ENCODE measurements at regions not wholly inside any gene's neighbourhood (a gene's known extent, or its start where the extent isn't known, plus 50 kb on each side); places are given as distances from the start of the nearest gene placed in this dataset.

- ChIA-PET CTCF (no interaction called here), POLR2A (no interaction called here), RAD21 (ENCODE audit: low non-redundant PET in 1 of 2, low total read pairs in 2 of 2, uncharacterized antibody in 2 of 2, unreplicated experiment in 2 of 2) (no interaction called here)
- no peak for DNase-seq (ENCODE audit: low read depth, low spot score)
- Histone ChIP-seq H3K27me3 (ENCODE audit: insufficient read depth, low read length) (no peaks in the 10 kb centered on the region), H3K27ac (ENCODE audit: low read depth, low read length) (no peak overlapping the region), H3K9ac (ENCODE audit: low read length) (no peak overlapping the region), H3K79me2 (ENCODE audit: insufficient read depth, low read length) (no peaks in the 10 kb centered on the region), H3K36me3 (ENCODE audit: control insufficient read depth in 1 of 2, insufficient read depth in 2 of 2, low read length in 2 of 2) (no peaks in the 10 kb centered on the region), H3K4me3 (replicated peaks in 1 of 2; ENCODE audit: low read depth in 1 of 2, low read length in 2 of 2) (no peak overlapping the region), H2AFZ (ENCODE audit: low read depth, low read length, poor library complexity, severe bottlenecking) (no peak overlapping the region), H4K20me1 (ENCODE audit: insufficient read depth) (no peaks in the 10 kb centered on the region), H3K4me2 (ENCODE audit: low read length) (no peak overlapping the region), H3K4me1 (ENCODE audit: control insufficient read depth in 1 of 2, insufficient read depth in 2 of 2, low read length in 2 of 2) (no peaks in the 10 kb centered on the region), H3K9me3 (ENCODE audit: control insufficient read depth in 1 of 2, insufficient read depth in 1 of 2, low read depth in 1 of 2, low read length in 2 of 2) (no peaks in the 10 kb centered on the region), H3K9me2 (ENCODE audit: insufficient read depth) (no peaks in the 10 kb centered on the region)
- no peak for ATAC-seq
- TF ChIP-seq ELF1 (IDR thresholded peaks at IDR 0.05; ENCODE audit: borderline replicate concordance, low read depth) (no peak), CBX3 (IDR thresholded peaks at IDR 0.05; ENCODE audit: low read depth) (no peak), RAD21 (IDR thresholded peaks at IDR 0.05; ENCODE audit: low read depth) (no peak), CTCF (IDR thresholded peaks at IDR 0.05 in 2 of 3, conservative IDR thresholded peaks at IDR 0.05 in 1 of 3; ENCODE audit: borderline replicate concordance in 1 of 3, insufficient read depth in 1 of 3, low read depth in 2 of 3, low read length in 2 of 3) (no peak), JUND (IDR thresholded peaks at IDR 0.05) (no peak), ATF3 (IDR thresholded peaks at IDR 0.05) (no peak), YY1 (IDR thresholded peaks at IDR 0.05; ENCODE audit: extremely low read depth, insufficient replicate concordance, low read depth, low read length) (no peak), POLR2A (IDR thresholded peaks at IDR 0.05; ENCODE audit: borderline replicate concordance, extremely low read depth, insufficient read depth, insufficient read length) (no peak), ZFX (IDR thresholded peaks at IDR 0.05) (no peak), EZH2phosphoT487 (IDR thresholded peaks at IDR 0.05; ENCODE audit: borderline replicate concordance) (no peak), CEBPB (IDR thresholded peaks at IDR 0.05; ENCODE audit: low read depth) (no peak), SIN3A (IDR thresholded peaks at IDR 0.05; ENCODE audit: low read depth) (no peak), FOSL1 (IDR thresholded peaks at IDR 0.05; ENCODE audit: low read depth) (no peak)
- no TSS peak for BruUV-seq (replicated peaks)
- intact Hi-C loops (cut with micrococcal nuclease) = no loop called here
Measured at GRCh38 chr14:58947156-58947555, 241.3 kb upstream of the DAAM1 start.
